Stomach (tissue), 8 donors: ENCODE measurements at regions not wholly inside any gene's neighbourhood (a gene's known extent, or its start where the extent isn't known, plus 50 kb on each side); places are given as distances from the start of the nearest gene placed in this dataset.

Experiments used
- DNase-seq, 2 donors: peaks; one replicate each; pipeline versions ENCODE4 v3.0.0 to v3.0.0-alpha.2; 2013 to 2019
- H3K27ac ChIP-seq, 5 donors: fragments of 200-600 bp in 4 of 5; sonication (generic) in 4 of 5; one replicate each; pipeline ENCODE4 v1.5.1; 2013 to 2019; ENCODE audit warnings: mild to moderate bottlenecking in 1 of 5, moderate library complexity in 1 of 5
- H3K27me3 ChIP-seq, 3 donors: fragments of 200-600 bp; sonication (generic); one replicate each; pipeline ENCODE4 v1.5.1; 2017 to 2019; ENCODE audit warnings: mixed run types in 1 of 3
- H3K36me3 ChIP-seq, 4 donors: fragments of 200-600 bp; sonication (generic); 1 replicate in 3 of 4; 2 replicates in 1 of 4; pipeline ENCODE4 v1.5.1; 2016 to 2019
- H3K4me1 ChIP-seq, 4 donors: fragments of 200-600 bp; sonication (generic); one replicate each; pipeline ENCODE4 v1.5.1; 2016 to 2019
- H3K4me3 ChIP-seq, 4 donors: fragments of 200-600 bp; sonication (generic) in 3 of 4; one replicate each; pipeline ENCODE4 v1.5.1; 2016 to 2019; ENCODE audit warnings: mild to moderate bottlenecking in 1 of 4
- H3K9me3 ChIP-seq, 4 donors: fragments of 200-600 bp; sonication (generic); one replicate each; pipeline ENCODE4 v1.5.1; 2016 to 2019
- EP300 ChIP-seq: sonication (generic); formaldehyde crosslinking; IDR thresholded peaks from one replicate; pipeline ENCODE4 v1.6.1; 2017; ENCODE audit warnings: antibody characterized with exemption
- POLR2A ChIP-seq, 4 donors: fragments of 450-650 bp; IDR thresholded peaks; one replicate each; pipeline ENCODE4 v1.6.1; 2016; ENCODE audit warnings: antibody characterized with exemption in 4 of 4, control low read depth in 2 of 4, mild to moderate bottlenecking in 1 of 4, moderate library complexity in 1 of 4
- POLR2AphosphoS5 ChIP-seq, 3 donors: sonication (generic); formaldehyde crosslinking; IDR thresholded peaks; one replicate each; pipeline ENCODE4 v1.6.1; 2016; ENCODE audit warnings: antibody characterized with exemption in 3 of 3
- WGBS, 5 donors: extraction: QIAGEN DNeasy Blood & Tissue Kit in 3 of 5; methylation state at CpG; one replicate each; pipeline versions ENCODE4 v1.1.5 to v1.1.7; 2013 to 2018; 5-methylcytosine and 5-hydroxymethylcytosine counted together
- intact Hi-C: fragments of 100-400 bp; cut with DNase I; formaldehyde crosslinking; loops from one replicate; pipeline ENCODE4 v1.15.1; 2023; ENCODE audit warnings: low total_unique reads
- TF ChIP-seq, protein P1 (sequence below), 7 experiments: fragments of 450-650 bp in 4 of 7; fragments of 200-600 bp in 3 of 7; sonication (generic) in 3 of 7; IDR thresholded peaks; one replicate each; pipeline ENCODE4 v1.5.1; 2016 to 2019; ENCODE audit warnings: antibody characterized with exemption in 7 of 7, control low read depth in 2 of 7, mild to moderate bottlenecking in 1 of 7
- donor health status: healthy with polysubstance abuse.
- donor health status: Bipolar disorder and iron deficiency.
- donor health status: healthy.

DNA sequence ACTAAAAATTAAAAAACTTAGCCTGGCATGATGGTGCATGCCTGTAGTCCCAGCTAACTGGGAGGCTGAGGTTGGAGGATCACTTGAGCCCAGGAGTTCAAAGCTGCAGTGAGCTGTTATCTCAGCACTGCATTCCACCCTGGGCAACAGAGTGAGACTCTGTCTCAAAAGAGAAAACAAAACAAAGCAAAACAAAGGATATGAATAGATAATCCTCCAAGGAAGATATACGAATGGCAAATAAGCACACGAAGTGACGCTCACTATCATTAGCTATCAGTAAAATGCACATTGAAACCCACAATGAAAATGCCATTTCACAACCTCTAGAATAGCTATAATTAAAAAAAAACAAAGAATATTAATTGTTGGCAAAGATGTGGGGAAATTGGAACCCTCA, 386.2 kb upstream of the CCL2 start:
- peaks cover 0 to 35% (median 0%) of the 10 kb centered on the region in 3 donors for H3K27me3 ChIP-seq
- no peak overlapping the region for H3K4me3 ChIP-seq
- intact Hi-C loops, result no loop called here
- no peaks in the 10 kb centered on the region for H3K36me3 ChIP-seq
- DNase-seq, result no peak
- no peak overlapping the region for H3K27ac ChIP-seq
- no peak for TF ChIP-seq POLR2A (IDR thresholded peaks at IDR 0.05)
- TF ChIP-seq POLR2AphosphoS5 (IDR thresholded peaks at IDR 0.05), result no peak
- no peak for TF ChIP-seq EP300
- TF ChIP-seq, protein P1, sequence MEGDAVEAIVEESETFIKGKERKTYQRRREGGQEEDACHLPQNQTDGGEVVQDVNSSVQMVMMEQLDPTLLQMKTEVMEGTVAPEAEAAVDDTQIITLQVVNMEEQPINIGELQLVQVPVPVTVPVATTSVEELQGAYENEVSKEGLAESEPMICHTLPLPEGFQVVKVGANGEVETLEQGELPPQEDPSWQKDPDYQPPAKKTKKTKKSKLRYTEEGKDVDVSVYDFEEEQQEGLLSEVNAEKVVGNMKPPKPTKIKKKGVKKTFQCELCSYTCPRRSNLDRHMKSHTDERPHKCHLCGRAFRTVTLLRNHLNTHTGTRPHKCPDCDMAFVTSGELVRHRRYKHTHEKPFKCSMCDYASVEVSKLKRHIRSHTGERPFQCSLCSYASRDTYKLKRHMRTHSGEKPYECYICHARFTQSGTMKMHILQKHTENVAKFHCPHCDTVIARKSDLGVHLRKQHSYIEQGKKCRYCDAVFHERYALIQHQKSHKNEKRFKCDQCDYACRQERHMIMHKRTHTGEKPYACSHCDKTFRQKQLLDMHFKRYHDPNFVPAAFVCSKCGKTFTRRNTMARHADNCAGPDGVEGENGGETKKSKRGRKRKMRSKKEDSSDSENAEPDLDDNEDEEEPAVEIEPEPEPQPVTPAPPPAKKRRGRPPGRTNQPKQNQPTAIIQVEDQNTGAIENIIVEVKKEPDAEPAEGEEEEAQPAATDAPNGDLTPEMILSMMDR (IDR thresholded peaks at IDR 0.05), result no peak
- no peaks in the 10 kb centered on the region for H3K4me1 ChIP-seq
- H3K9me3 ChIP-seq, result peaks cover 0 to 2% (median 0%) of the 10 kb centered on the region in 4 donors
- WGBS, 5 donors, result 91 to 96% (median 93%) methylated on average over 3 of the region's 3 CpGs

DNA sequence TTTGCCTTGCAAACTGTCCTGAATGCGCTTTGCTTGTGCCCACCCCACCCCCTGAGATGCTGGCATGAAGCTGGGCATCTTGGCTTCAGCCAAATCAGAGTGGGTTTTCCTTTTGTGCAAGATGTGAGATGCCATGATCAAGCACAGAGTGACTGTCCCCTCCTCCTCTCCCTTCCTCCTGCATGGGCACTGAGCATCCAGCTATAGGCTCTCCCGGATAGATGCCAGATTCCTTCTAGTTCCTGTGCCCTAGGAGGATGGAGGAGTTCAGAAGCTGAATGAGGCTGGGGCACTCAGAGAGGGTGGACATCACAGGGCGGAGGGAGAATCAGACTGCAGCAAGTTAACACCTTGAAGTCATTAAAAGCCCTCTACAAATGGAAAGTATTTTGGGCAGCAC, 384.1 kb upstream of the CCL2 start:
- no peak overlapping the region for H3K27ac ChIP-seq
- no peak for DNase-seq
- H3K9me3 ChIP-seq, result peaks cover 0 to 2% (median 0%) of the 10 kb centered on the region in 4 donors
- WGBS, 5 donors, result 75 to 88% (median 82%) methylated on average over 3 of the region's 3 CpGs
- intact Hi-C loops, result no loop called here
- TF ChIP-seq EP300, result no peak
- TF ChIP-seq, protein P1 (IDR thresholded peaks at IDR 0.05), result no peak
- H3K36me3 ChIP-seq, result no peaks in the 10 kb centered on the region
- peaks cover 0 to 31% (median 0%) of the 10 kb centered on the region in 3 donors for H3K27me3 ChIP-seq
- H3K4me3 ChIP-seq, result no peak overlapping the region
- H3K4me1 ChIP-seq, result no peaks in the 10 kb centered on the region

DNA sequence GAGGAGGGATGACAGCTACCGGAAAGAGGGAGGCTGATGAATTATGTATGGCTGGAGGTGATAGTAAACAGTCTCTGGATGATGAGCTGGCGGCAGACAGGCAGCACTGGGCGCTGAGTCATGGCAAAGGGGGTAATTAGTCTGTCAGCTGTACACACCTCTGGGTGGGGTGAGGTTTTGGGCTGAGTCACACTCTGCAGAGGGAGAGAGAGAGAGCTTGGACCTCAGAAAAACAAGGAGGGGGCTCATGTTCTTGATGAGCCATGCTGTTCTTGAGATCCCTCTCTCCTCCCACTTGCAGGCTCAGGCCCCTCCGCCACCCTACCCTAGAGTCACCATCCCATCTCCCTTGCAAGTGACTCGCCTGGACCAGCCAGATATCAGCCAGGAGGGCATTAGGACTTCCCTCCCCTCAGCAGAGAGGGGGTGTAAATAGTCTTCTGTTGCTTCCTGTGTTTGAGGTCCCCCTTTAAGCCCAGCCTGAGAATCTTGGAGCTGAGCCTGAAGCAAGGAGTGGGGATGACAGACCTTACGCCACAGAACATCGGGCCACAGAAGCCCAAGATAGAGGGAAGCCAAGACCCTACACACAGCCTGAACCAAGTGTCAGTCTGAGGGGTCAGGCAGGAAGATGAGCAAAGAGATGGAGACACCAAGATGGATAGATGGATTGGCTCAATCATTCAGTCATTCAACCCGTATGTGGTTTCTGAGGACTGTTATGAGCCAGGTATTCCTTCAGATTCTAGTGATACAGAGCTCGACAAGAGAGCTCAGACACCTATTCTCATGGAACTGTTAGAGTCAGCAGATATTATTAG, 383.2 kb upstream of the CCL2 start:
- WGBS, 5 donors, result 56 to 62% (median 59%) methylated on average over 9 of the region's 9 CpGs

DNA sequence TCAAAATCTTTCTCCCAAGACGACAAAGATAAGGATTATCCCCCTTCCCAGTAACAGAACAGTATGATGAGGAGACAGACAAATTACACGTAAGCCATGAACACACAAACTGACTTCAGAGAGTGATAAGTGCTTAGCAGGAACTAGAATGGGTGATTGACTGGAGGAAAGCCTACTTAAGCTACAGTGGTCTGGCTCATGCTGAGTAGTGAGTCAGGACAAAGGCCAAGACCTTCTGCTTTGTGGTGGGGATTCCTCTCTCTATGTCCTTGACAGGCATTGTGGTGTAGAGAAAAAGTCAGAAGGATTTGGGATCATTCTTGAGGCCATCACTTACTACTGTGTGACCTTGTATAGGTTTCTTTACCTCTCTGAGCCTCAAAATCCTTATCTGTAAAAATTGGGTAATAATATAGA, 381.9 kb upstream of the CCL2 start:
- intact Hi-C loops, result no loop called here
- Histone ChIP-seq H3K27ac (no peak overlapping the region), H3K4me3 (no peak overlapping the region), H3K27me3 (peaks cover 0 to 39% (median 3%) of the 10 kb centered on the region in 3 donors), H3K9me3 (peaks cover 0 to 2% (median 0%) of the 10 kb centered on the region in 4 donors), H3K36me3 (no peaks in the 10 kb centered on the region), H3K4me1 (no peaks in the 10 kb centered on the region)
- TF ChIP-seq POLR2AphosphoS5 (IDR thresholded peaks at IDR 0.05) (no peak), POLR2A (IDR thresholded peaks at IDR 0.05) (no peak), EP300 (no peak)
- TF ChIP-seq, protein P1 (IDR thresholded peaks at IDR 0.05), result no peak
- DNase-seq, result no peak
- WGBS, 5 donors, result 52 to 67% (median 57%) methylated on average over 2 of the region's 2 CpGs

More for the DNA sequence above, 383.2 kb upstream of the CCL2 start:
- peaks cover 0 to 36% (median 2%) of the 10 kb centered on the region in 3 donors for H3K27me3 ChIP-seq
- no peak overlapping the region for H3K27ac ChIP-seq
- TF ChIP-seq POLR2AphosphoS5 (IDR thresholded peaks at IDR 0.05), result no peak
- TF ChIP-seq EP300, result no peak
- TF ChIP-seq POLR2A (IDR thresholded peaks at IDR 0.05), result no peak
- TF ChIP-seq, protein P1 (IDR thresholded peaks at IDR 0.05), result no peak
- H3K4me3 ChIP-seq, result no peak overlapping the region
- no peaks in the 10 kb centered on the region for H3K4me1 ChIP-seq
- peak in 1 of 2 donors; percentile 40 for DNase-seq
- intact Hi-C loops, result no loop called here
- H3K9me3 ChIP-seq, result peaks cover 0 to 2% (median 0%) of the 10 kb centered on the region in 4 donors
- H3K36me3 ChIP-seq, result no peaks in the 10 kb centered on the region
